HG02678 (cell line): ENCODE measurements at regions not wholly inside any gene's neighbourhood (a gene's known extent, or its start where the extent isn't known, plus 50 kb on each side); places are given as distances from the start of the nearest gene placed in this dataset.

Experiments used
- ATAC-seq: cut with Tn5 transposase; IDR thresholded peaks from one replicate; pipeline ENCODE4 v1.9.1; 2021; ENCODE audit warnings: mild to moderate bottlenecking, moderate library complexity; ENCODE audit not compliant: unreplicated experiment

- ATAC-seq: no peak
These were observed 188.3 kb upstream of the ZRANB2 start for GRCh38 chr1:71269179-71269578.

GRCh38 chr1:71267220-71267619 is 186.4 kb upstream of the ZRANB2 start:
- ATAC-seq: no peak

DNA sequence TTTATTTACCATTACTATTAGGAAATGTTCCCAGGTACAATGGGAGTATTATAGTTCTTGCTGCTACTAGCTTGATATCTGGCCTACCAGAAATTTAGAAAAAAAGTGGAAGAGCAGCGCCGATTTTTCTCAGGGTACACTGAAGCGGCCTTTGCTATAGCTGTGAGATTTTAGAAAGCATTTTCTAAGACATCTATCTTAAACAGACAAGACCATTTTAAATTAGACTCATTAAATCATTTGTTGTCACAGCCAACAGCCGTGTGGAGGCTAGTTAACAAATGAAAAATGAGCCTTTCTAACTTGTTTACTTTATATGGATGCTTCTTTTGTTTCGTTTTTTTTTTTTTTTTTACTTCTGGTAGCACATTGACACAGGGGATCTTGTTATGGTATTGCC is 183.2 kb upstream of the ZRANB2 start:
- no peak for ATAC-seq

- ATAC-seq: no peak
These were observed 182.1 kb upstream of the ZRANB2 start for GRCh38 chr1:71262970-71263369.

- ATAC-seq: no peak
These were observed 172.1 kb upstream of the ZRANB2 start for GRCh38 chr1:71252900-71253299.

- no peak for ATAC-seq
These were observed 164.4 kb upstream of the ZRANB2 start for GRCh38 chr1:71245246-71245645.

- no peak for ATAC-seq
These were observed 161.4 kb upstream of the ZRANB2 start for GRCh38 chr1:71242239-71242638.

GRCh38 chr1:71240656-71241055 is 159.8 kb upstream of the ZRANB2 start:
- no peak for ATAC-seq

DNA sequence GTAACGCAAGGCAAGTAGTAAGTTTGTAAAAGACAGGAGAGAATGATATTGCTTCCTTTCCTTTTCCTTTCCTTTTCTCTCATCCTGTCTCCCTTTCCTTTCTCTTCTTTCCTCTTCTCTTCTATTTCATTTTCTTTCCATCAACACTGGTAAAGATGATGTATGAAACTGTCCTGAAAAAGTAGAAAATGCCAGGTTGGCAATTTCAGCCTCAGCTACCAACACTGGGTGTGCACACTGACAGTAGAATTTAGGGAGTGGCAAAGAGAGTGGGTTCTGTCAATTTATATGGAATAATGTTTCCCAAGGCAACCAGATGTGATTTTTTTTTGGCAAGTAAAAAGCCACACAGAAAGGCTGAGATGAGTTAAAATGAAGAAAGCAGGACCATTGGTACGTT is 155.7 kb upstream of the ZRANB2 start:
- ATAC-seq: no peak

DNA sequence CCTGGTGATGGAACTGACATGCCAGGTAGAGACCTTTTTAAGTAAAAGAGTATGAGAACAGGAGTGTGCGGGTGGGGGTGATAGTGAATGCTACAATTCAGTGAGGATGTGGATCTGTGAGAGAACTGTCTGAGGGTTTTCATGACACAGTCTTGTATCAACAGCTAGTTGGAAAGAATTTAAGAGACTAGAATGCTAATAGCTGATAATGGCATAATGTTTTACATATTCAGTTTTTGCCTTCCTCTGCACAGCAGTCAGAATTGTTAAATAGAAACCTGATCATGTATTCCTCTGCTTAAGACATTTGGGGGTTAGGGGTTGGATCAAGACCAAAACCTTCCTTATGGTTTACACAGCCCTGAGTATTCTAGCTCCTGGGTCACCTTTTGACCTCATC is 152.8 kb upstream of the ZRANB2 start:
- no peak for ATAC-seq

- ATAC-seq: no peak
These were observed 152.0 kb upstream of the ZRANB2 start for GRCh38 chr1:71232786-71233185.

- no peak for ATAC-seq
These were observed 151.4 kb upstream of the ZRANB2 start for GRCh38 chr1:71232166-71232763.

GRCh38 chr1:71231751-71232150 is 150.9 kb upstream of the ZRANB2 start:
- ATAC-seq: no peak

GRCh38 chr1:71228742-71229365 is 148.0 kb upstream of the ZRANB2 start:
- ATAC-seq: no peak

GRCh38 chr1:71228241-71228640 is 147.4 kb upstream of the ZRANB2 start:
- no peak for ATAC-seq

- no peak for ATAC-seq
These were observed 144.0 kb upstream of the ZRANB2 start for GRCh38 chr1:71224741-71225377.

DNA sequence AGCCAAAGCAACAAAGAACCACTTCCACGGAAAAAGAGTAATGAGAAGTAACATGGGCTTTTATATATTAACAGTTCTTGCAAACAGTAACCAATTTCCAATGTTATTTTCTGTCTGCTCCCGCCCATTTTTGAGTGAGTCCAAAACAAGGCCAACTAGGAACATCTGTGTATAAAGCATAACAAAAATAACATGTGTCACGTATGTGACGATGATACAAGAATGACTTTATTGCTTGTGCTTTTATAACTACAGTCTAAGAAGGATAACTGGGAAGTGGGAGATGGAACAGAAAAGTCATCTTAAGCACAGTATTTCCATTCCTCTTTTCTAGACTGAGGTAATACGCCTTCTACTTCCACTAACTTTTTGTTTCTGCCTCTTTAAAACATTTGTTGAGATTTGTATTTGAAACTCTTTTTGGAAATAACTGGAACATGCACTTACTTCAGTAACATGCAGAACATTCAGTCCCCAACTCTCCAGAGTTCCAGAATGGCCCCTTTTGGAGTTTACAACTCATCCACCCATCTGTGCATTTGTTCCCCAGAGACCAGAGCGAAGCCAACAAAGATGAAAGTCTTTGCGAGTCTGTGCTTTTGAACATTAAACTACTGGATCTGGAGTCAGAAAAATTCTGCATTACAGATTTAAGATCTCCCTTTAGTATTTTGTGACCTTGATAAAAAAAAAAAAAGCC is 143.0 kb upstream of the ZRANB2 start:
- ATAC-seq: no peak

GRCh38 chr1:71222668-71223067 is 141.8 kb upstream of the ZRANB2 start:
- ATAC-seq: no peak

DNA sequence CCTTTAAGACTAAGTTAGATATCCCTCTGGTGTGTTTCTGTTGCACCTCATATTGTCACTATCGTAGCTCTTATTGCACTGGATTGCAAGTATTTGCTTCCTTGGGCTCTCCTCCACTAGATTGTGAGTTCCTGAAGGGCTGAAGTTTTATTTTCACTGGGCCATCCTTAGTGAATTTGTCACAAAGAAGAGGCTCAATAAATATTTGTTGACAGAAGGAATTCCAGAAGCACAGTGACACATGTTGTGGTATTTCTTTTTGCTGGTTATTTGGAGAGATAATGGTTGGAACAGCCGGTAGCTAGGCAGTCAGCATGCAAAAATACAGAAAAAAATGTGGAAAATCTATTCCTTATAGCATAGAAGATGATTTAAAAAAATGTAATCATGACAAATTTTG is 129.9 kb upstream of the ZRANB2 start:
- no peak for ATAC-seq

DNA sequence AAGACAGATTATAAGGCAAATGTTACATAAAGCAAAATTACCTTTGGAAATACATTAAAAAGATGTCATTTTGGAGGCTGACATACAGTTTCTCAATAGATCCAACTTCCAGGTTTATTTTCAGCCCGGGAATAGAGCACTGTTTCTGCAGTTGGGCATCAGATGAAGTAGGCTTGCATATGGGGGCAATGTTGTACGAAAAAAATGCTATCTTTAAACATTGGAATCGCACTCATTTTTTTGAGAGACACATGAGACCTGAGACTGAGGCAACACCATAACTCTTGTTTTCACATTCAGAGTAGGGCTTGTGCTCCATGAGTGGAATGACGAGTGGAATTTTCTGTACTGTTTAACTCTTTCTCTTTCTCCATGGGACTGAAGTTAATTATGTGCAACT is 122.4 kb upstream of the ZRANB2 start:
- no peak for ATAC-seq

- ATAC-seq: no peak
These were observed 119.7 kb upstream of the ZRANB2 start for GRCh38 chr1:71200503-71200902.

GRCh38 chr1:71196685-71197084 is 115.8 kb upstream of the ZRANB2 start:
- no peak for ATAC-seq
